ENCODE measurements at regions not wholly inside any gene's neighbourhood (a gene's known extent, or its start where the extent isn't known, plus 50 kb on each side); places are given as distances from the start of the nearest gene placed in this dataset.
"Not testable (repeated sequence)": the region's sequence is repeated elsewhere in the genome, so short reads cannot be mapped to it uniquely, and the experiment has no call there.

- H3K4me2 ChIP-seq (ENCODE audit: low read depth, low read length): peak overlapping the region; percentile 28; the same call in 1 of the 2 replicates
- H3K4me1 ChIP-seq (ENCODE audit: insufficient read depth, low read length): peaks cover 30% of the 10 kb centered on the region
- H3K9me3 ChIP-seq (ENCODE audit: low read length): no peaks in the 10 kb centered on the region
- in situ Hi-C loops (cut with HindIII; ENCODE audit: extremely low pct_ligation_motif_present, low pct_unique_long_range_greater_than_20kb) (no loop called here), intact Hi-C loops (cut with micrococcal nuclease; ENCODE audit: unreplicated experiment) (no loop called here)
- no peak for DNase-seq (ENCODE audit: low spot score)
- H4K20me1 ChIP-seq (ENCODE audit: insufficient read depth, low read length): no peaks in the 10 kb centered on the region
- H3K27ac ChIP-seq (ENCODE audit: extremely low read length, insufficient read depth, low read length): no peak overlapping the region
- no peak overlapping the region for H3K9ac ChIP-seq (ENCODE audit: insufficient read depth, low read depth, low read length)
- ChIA-PET CTCF (ENCODE audit: low intra/inter-chr PET ratio, low total read pairs) (no interaction called here), POLR2A (no interaction called here)
- no peak overlapping the region for H3K4me3 ChIP-seq (replicated peaks in 1 of 3; ENCODE audit: insufficient read depth in 1 of 3, low read depth in 2 of 3, low read length in 3 of 3)
- FAIRE-seq: no peak
- WGBS (ENCODE audit: low lambda C conversion rate): 15% methylated on average over 2 of the region's 2 CpGs
- no peak overlapping the region for H2AFZ ChIP-seq (ENCODE audit: low read length)
- TF ChIP-seq NFYC (CRISPR knock-in tag; IDR thresholded peaks at IDR 0.05) (0 out of 2 replicates have a peak, but pooled peaks have one; percentile 21), NFIC (IDR thresholded peaks at IDR 0.05; ENCODE audit: low read length) (no peak)
- TF ChIP-seq, protein P1, sequence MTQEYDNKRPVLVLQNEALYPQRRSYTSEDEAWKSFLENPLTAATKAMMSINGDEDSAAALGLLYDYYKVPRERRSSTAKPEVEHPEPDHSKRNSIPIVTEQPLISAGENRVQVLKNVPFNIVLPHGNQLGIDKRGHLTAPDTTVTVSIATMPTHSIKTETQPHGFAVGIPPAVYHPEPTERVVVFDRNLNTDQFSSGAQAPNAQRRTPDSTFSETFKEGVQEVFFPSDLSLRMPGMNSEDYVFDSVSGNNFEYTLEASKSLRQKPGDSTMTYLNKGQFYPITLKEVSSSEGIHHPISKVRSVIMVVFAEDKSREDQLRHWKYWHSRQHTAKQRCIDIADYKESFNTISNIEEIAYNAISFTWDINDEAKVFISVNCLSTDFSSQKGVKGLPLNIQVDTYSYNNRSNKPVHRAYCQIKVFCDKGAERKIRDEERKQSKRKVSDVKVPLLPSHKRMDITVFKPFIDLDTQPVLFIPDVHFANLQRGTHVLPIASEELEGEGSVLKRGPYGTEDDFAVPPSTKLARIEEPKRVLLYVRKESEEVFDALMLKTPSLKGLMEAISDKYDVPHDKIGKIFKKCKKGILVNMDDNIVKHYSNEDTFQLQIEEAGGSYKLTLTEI (CRISPR knock-in tag; conservative IDR thresholded peaks at IDR 0.05): no peak
- no peak; the same call in 1 of the 3 replicates for ATAC-seq
- H3K79me2 ChIP-seq (ENCODE audit: insufficient read depth, low read length): no peaks in the 10 kb centered on the region
- no peaks in the 10 kb centered on the region for H3K36me3 ChIP-seq (replicated peaks in 1 of 2; ENCODE audit: control insufficient read depth in 1 of 2, insufficient read depth in 2 of 2, low read length in 2 of 2)
- no TSS peak for BruUV-seq (replicated peaks)
- peaks cover 0 to 2% of the 10 kb centered on the region in 2 experiments; a peak in 1 of 5 replicates for H3K27me3 ChIP-seq (ENCODE audit: control insufficient read depth in 1 of 2, insufficient read depth in 2 of 2, low read length in 2 of 2)
These were observed 134.0 kb downstream of the LRIG2 start for GRCh38 chr1:113207019-113207418.

DNA sequence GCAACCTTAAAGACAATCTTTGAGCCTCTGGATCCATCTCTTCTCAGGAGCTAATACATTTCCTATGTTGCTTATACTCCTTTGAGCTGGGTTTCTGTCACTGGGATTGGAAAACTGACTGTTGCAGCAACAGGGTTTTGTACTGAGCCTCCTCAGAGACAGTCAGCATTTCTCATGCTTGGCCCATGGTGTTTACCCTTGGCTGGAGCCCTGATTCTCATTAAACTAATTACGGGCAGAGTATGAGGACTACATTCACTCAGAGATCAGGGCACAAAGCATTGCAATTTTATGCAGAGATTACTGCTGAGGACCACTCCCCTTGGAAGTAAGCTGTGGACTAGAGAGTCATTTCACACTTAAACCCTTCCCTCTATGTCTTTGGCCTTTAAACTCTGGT is 134.5 kb downstream of the LRIG2 start:
- H3K4me1 ChIP-seq (ENCODE audit: insufficient read depth, low read length): peaks cover 30% of the 10 kb centered on the region
- in situ Hi-C loops (cut with HindIII; ENCODE audit: extremely low pct_ligation_motif_present, low pct_unique_long_range_greater_than_20kb) (no loop called here), intact Hi-C loops (cut with micrococcal nuclease; ENCODE audit: unreplicated experiment) (no loop called here)
- 33% methylated on average over 1 of the region's 1 CpG for WGBS (ENCODE audit: low lambda C conversion rate)
- no peak overlapping the region for H2AFZ ChIP-seq (ENCODE audit: low read length)
- CTCF ChIA-PET (ENCODE audit: low intra/inter-chr PET ratio, low total read pairs): no interaction called here
- no peak for DNase-seq (ENCODE audit: low spot score)
- no peaks in the 10 kb centered on the region for H3K79me2 ChIP-seq (ENCODE audit: insufficient read depth, low read length)
- H3K4me2 ChIP-seq (ENCODE audit: low read depth, low read length): no peak overlapping the region
- no peak overlapping the region for H3K4me3 ChIP-seq (replicated peaks in 1 of 3; ENCODE audit: insufficient read depth in 1 of 3, low read depth in 2 of 3, low read length in 3 of 3)
- BruUV-seq (replicated peaks): no TSS peak
- POLR2A ChIA-PET: no interaction called here
- H4K20me1 ChIP-seq (ENCODE audit: insufficient read depth, low read length): no peaks in the 10 kb centered on the region
- no peaks in the 10 kb centered on the region for H3K9me3 ChIP-seq (ENCODE audit: low read length)
- no peak for FAIRE-seq
- H3K36me3 ChIP-seq (replicated peaks in 1 of 2; ENCODE audit: control insufficient read depth in 1 of 2, insufficient read depth in 2 of 2, low read length in 2 of 2): no peaks in the 10 kb centered on the region
- no peak overlapping the region for H3K9ac ChIP-seq (ENCODE audit: insufficient read depth, low read depth, low read length)
- ATAC-seq: no peak
- H3K27me3 ChIP-seq (ENCODE audit: control insufficient read depth in 1 of 2, insufficient read depth in 2 of 2, low read length in 2 of 2): peaks cover 0 to 4% of the 10 kb centered on the region in 2 experiments; a peak in 1 of 5 replicates
- no peak overlapping the region for H3K27ac ChIP-seq (ENCODE audit: extremely low read length, insufficient read depth, low read length)
- no peak for TF ChIP-seq NONO (IDR thresholded peaks at IDR 0.05)
- TF ChIP-seq NONO (CRISPR knock-in tag; conservative IDR thresholded peaks at IDR 0.05): no peak

- CTCF ChIA-PET (ENCODE audit: low intra/inter-chr PET ratio, low total read pairs); H2AFZ ChIP-seq (ENCODE audit: low read length); H3K27me3 ChIP-seq (ENCODE audit: control insufficient read depth in 1 of 2, insufficient read depth in 2 of 2, low read length in 2 of 2); DNase-seq (ENCODE audit: low spot score); H3K36me3 ChIP-seq (replicated peaks in 1 of 2; ENCODE audit: control insufficient read depth in 1 of 2, insufficient read depth in 2 of 2, low read length in 2 of 2); FAIRE-seq; H3K4me3 ChIP-seq (replicated peaks in 1 of 3; ENCODE audit: insufficient read depth in 1 of 3, low read depth in 2 of 3, low read length in 3 of 3); H4K20me1 ChIP-seq (ENCODE audit: insufficient read depth, low read length); in situ Hi-C loops (cut with HindIII; ENCODE audit: extremely low pct_ligation_motif_present, low pct_unique_long_range_greater_than_20kb); POLR2A ChIA-PET; intact Hi-C loops (cut with micrococcal nuclease; ENCODE audit: unreplicated experiment); BruUV-seq (replicated peaks); H3K79me2 ChIP-seq (ENCODE audit: insufficient read depth, low read length); ATAC-seq; H3K9me3 ChIP-seq (ENCODE audit: low read length); H3K9ac ChIP-seq (ENCODE audit: insufficient read depth, low read depth, low read length); H3K4me2 ChIP-seq (ENCODE audit: low read depth, low read length); H3K27ac ChIP-seq (ENCODE audit: extremely low read length, insufficient read depth, low read length): not testable (repeated sequence)
- WGBS (ENCODE audit: low lambda C conversion rate): 54% methylated on average over 9 of the region's 9 CpGs
- H3K4me1 ChIP-seq (ENCODE audit: insufficient read depth, low read length): peaks cover 30% of the 10 kb centered on the region
These were observed 135.4 kb downstream of the LRIG2 start for GRCh38 chr1:113208425-113208824.
